ENCODE measurements at regions not wholly inside any gene's neighbourhood (a gene's known extent, or its start where the extent isn't known, plus 50 kb on each side); places are given as distances from the start of the nearest gene placed in this dataset.

DNA sequence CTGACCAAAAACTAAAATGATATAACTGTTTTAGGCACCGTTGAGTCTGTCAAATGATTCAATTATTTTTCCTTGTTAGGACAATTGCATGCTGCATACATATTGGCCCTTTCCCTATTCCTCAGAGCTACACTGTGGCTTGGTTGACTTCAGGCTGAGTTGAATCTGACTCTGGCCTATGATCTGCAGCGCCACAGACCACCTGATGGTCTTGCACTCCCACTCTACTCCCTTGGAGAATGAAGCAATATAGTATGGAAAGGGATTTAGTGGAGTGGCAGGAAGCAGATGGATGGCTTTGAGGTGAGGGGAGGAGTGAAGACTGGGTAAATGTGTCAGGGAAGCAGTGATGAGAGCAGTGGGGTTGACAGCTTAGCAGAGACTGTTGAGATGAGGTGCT, 579.0 kb upstream of the STXBP6 start:
- Histone ChIP-seq H3K9me3 (no peaks in the 10 kb centered on the region), H3K27ac (no peak overlapping the region), H3K27me3 (no peaks in the 10 kb centered on the region), H3K36me3 (no peaks in the 10 kb centered on the region), H3K4me1 (no peaks in the 10 kb centered on the region), H3K4me3 (no peak overlapping the region)
- no peak for TF ChIP-seq EP300 (IDR thresholded peaks at IDR 0.05)
- TF ChIP-seq POLR2AphosphoS5 (IDR thresholded peaks at IDR 0.05) = no peak
- TF ChIP-seq, protein P1, sequence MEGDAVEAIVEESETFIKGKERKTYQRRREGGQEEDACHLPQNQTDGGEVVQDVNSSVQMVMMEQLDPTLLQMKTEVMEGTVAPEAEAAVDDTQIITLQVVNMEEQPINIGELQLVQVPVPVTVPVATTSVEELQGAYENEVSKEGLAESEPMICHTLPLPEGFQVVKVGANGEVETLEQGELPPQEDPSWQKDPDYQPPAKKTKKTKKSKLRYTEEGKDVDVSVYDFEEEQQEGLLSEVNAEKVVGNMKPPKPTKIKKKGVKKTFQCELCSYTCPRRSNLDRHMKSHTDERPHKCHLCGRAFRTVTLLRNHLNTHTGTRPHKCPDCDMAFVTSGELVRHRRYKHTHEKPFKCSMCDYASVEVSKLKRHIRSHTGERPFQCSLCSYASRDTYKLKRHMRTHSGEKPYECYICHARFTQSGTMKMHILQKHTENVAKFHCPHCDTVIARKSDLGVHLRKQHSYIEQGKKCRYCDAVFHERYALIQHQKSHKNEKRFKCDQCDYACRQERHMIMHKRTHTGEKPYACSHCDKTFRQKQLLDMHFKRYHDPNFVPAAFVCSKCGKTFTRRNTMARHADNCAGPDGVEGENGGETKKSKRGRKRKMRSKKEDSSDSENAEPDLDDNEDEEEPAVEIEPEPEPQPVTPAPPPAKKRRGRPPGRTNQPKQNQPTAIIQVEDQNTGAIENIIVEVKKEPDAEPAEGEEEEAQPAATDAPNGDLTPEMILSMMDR (IDR thresholded peaks at IDR 0.05) = no peak
- TF ChIP-seq POLR2A (IDR thresholded peaks at IDR 0.05) = no peak
- no peak for DNase-seq (ENCODE audit: low spot score in 2 of 2)
- 82% methylated on average over 2 of the region's 2 CpGs for WGBS

DNA sequence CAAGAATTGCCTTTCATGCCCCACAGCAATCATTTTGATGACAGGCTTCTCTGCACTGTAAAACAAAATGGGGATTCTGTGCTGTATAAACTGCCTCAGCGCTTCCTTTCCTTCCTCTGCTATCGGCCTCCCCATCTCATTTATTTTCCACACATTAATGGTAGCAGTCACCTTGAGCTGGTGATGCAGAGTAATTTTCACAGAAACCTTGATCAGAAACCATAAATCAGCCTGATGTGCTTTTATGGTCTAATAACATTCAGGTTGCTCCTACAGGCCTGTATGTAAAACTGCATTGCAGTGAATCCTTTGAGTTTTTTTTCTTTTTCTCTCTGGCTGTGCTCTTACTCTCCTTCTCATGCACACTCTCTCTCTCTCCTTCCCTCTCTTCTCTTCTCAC, 578.4 kb upstream of the STXBP6 start:
- H3K4me1 ChIP-seq = no peaks in the 10 kb centered on the region
- H3K36me3 ChIP-seq = no peaks in the 10 kb centered on the region
- 91% methylated on average over 2 of the region's 2 CpGs for whole genome bisulfite sequencing
- no peaks in the 10 kb centered on the region for H3K9me3 ChIP-seq
- no peak overlapping the region for H3K27ac ChIP-seq
- DNase-seq (ENCODE audit: low spot score in 2 of 2) = no peak
- H3K27me3 ChIP-seq = no peaks in the 10 kb centered on the region
- H3K4me3 ChIP-seq = no peak overlapping the region
- TF ChIP-seq POLR2AphosphoS5 (IDR thresholded peaks at IDR 0.05) = no peak
- TF ChIP-seq, protein P1 (IDR thresholded peaks at IDR 0.05) = no peak
- no peak for TF ChIP-seq EP300 (IDR thresholded peaks at IDR 0.05)
- no peak for TF ChIP-seq POLR2A (IDR thresholded peaks at IDR 0.05)

DNA sequence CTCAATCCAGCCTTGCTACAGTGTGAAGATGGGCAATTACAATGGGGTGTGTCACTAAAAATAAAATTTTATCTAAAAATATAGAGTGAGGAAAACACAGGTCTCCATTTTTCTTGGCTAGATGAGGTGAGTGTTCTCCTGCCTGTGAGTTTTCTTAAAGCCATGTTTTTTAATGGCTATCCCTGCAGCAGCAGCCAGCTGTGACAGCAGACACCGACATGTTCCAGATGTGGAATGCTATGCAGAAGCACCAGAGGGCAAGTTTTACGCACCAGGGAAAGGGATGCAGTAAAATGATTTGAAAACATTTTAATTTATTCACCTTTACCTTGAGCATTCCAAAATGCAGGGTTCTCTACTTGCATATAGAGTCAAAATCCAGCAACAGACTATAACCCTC, 577.0 kb upstream of the STXBP6 start:
- TF ChIP-seq, protein P1 (IDR thresholded peaks at IDR 0.05) = no peak
- TF ChIP-seq EP300 (IDR thresholded peaks at IDR 0.05) = no peak
- no peak for TF ChIP-seq POLR2AphosphoS5 (IDR thresholded peaks at IDR 0.05)
- no peak for TF ChIP-seq POLR2A (IDR thresholded peaks at IDR 0.05)
- 30% methylated on average over 2 of the region's 2 CpGs for WGBS
- no peak overlapping the region for H3K27ac ChIP-seq
- H3K36me3 ChIP-seq = no peaks in the 10 kb centered on the region
- H3K27me3 ChIP-seq = no peaks in the 10 kb centered on the region
- DNase-seq (ENCODE audit: low spot score in 2 of 2) = no peak
- H3K4me1 ChIP-seq = no peaks in the 10 kb centered on the region
- H3K4me3 ChIP-seq = no peak overlapping the region
- no peaks in the 10 kb centered on the region for H3K9me3 ChIP-seq

DNA sequence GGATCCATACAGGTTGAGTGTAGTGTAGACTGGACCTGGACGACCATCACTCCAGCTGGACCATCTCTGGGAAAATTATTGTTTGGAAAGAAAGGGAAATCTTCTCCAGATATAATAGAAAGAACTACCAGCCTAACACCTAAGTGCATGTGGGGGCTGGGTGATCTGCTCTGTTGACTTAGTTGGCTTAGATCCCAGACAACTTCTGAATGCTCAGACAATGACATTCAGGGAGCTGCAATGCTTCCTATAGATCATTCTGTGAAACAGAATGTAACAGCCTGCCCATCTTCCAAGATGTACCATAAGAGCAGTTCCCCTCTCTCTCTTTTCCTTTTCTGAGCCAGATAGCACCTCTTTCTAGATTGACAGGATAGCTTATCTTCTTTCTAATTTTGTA, 572.8 kb upstream of the STXBP6 start:
- no peak for DNase-seq (ENCODE audit: low spot score in 2 of 2)
- no peaks in the 10 kb centered on the region for H3K27me3 ChIP-seq
- no peak overlapping the region for H3K4me3 ChIP-seq
- TF ChIP-seq EP300 (IDR thresholded peaks at IDR 0.05) = no peak
- TF ChIP-seq POLR2AphosphoS5 (IDR thresholded peaks at IDR 0.05) = no peak
- TF ChIP-seq, protein P1 (IDR thresholded peaks at IDR 0.05) = no peak
- no peak for TF ChIP-seq POLR2A (IDR thresholded peaks at IDR 0.05)
- no peak overlapping the region for H3K27ac ChIP-seq
- no peaks in the 10 kb centered on the region for H3K36me3 ChIP-seq
- H3K9me3 ChIP-seq = no peaks in the 10 kb centered on the region
- no peaks in the 10 kb centered on the region for H3K4me1 ChIP-seq
- WGBS = 71% methylated on average over 1 of the region's 1 CpG

DNA sequence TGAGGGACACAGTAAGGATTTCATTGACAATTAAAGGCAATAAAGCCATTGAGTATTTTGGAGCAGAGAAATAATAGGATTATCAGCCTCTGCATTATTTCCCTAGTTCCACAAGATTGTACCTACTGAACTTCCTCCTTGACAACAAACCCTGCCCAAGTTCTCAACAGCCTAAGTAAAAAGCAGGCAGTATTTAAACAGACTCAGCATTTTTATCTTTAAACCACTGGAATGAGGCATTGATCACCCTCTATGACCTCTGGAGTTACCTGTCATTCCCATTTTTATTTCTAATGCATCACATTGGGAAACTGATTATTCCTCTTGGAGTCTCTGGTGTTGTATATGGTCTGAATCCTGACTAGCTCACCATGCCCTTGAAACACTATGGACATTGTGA, 570.6 kb upstream of the STXBP6 start:
- no peaks in the 10 kb centered on the region for H3K4me1 ChIP-seq
- no peak for DNase-seq (ENCODE audit: low spot score in 2 of 2)
- H3K27ac ChIP-seq = no peak overlapping the region
- H3K4me3 ChIP-seq = no peak overlapping the region
- TF ChIP-seq POLR2A (IDR thresholded peaks at IDR 0.05) = no peak
- TF ChIP-seq, protein P1 (IDR thresholded peaks at IDR 0.05) = no peak
- no peak for TF ChIP-seq POLR2AphosphoS5 (IDR thresholded peaks at IDR 0.05)
- no peak for TF ChIP-seq EP300 (IDR thresholded peaks at IDR 0.05)
- H3K9me3 ChIP-seq = peaks cover 6% of the 10 kb centered on the region
- H3K27me3 ChIP-seq = no peaks in the 10 kb centered on the region
- H3K36me3 ChIP-seq = no peaks in the 10 kb centered on the region

All from suprapubic skin (tissue), 4 donors.